GM12872 (cell line): ENCODE measurements at regions not wholly inside any gene's neighbourhood (a gene's known extent, or its start where the extent isn't known, plus 50 kb on each side); places are given as distances from the start of the nearest gene placed in this dataset.

Experiments
- TF ChIP-seq, protein P1 (sequence below): IDR thresholded peaks from 3 replicates; pipeline ENCODE4 v1.5.1; 2011; ENCODE audit warnings: low read depth, mild to moderate bottlenecking, low read length, moderate library complexity; ENCODE audit not compliant: insufficient read depth

DNA sequence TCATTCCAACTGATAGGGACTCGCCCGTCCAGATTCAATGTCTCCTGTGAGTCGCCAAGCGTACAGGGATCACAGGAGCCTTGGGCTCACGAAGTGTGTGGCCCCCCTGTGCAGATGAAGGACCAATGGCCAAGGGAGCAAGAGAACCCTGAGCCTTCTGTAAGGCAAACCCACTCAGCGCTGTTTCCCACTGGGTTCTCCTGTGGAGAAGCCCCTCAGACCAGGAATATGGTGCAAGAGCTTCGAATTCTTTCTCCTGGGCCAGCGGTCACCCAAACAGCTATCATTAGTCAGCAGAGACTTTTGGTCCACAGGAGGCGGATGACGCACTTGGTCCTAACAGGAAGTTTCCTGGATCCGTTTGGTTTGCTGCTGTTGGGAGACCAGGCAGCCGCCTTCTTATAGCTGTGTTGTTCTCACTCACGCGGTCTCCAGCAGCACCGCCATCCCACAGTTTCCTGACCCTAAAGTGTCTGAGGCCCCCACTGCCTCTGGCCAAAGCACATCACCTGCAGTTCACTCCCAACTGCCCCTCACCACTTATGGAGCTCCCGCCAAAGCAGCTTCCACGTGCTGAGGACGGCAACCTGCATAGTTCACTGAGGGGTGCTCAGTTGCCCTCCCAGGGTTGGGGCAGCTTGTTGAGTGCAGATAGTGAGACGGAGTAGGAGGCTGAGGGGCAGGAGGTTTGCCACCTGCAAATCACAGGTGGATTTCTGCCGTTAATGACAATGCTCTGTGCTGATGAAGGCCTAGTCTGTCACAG lies 268.6 kb downstream of the ERMARD start:
- TF ChIP-seq, protein P1, sequence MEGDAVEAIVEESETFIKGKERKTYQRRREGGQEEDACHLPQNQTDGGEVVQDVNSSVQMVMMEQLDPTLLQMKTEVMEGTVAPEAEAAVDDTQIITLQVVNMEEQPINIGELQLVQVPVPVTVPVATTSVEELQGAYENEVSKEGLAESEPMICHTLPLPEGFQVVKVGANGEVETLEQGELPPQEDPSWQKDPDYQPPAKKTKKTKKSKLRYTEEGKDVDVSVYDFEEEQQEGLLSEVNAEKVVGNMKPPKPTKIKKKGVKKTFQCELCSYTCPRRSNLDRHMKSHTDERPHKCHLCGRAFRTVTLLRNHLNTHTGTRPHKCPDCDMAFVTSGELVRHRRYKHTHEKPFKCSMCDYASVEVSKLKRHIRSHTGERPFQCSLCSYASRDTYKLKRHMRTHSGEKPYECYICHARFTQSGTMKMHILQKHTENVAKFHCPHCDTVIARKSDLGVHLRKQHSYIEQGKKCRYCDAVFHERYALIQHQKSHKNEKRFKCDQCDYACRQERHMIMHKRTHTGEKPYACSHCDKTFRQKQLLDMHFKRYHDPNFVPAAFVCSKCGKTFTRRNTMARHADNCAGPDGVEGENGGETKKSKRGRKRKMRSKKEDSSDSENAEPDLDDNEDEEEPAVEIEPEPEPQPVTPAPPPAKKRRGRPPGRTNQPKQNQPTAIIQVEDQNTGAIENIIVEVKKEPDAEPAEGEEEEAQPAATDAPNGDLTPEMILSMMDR, result no peak

DNA sequence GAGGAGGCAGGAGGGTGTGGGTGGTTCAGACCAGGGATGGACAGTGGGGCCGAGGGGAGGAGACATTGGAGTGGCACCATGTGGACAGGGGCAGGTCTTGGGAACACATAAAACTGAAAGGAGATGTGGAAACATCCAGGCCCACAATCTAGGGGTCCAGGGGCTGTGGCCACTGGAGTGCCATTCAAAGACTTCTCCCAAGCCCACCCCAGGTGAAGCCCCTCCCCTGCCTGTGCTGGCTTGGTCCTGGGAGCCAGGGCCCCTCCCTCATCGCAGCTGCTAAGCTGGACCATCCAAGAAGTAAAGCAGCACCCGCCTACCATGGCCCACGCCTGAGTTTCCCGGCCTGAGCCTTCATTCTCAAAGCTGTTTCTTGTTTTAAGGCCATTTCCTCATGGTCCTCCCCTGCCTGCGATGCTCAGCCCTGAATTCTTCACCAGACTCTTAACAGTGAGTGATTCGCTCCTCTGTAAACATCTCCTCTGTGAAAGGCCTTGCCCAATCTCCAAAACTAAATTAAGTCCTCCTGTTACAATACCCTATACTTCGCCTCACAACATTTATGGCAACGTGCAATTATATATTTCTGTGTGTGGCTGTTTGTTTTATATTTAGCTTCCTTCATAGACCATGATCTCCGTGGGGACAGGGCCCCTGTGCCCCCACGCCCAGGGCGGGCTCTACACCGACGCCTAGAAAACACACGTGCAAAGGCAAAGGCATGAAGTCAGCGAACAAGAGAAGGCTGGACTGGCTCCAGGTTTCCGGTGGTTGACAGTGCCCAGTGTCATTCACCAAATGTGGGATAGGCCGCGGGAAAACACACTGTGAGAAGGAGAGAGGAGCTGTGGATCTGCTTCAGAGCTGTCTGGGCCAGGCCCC lies 267.8 kb downstream of the ERMARD start:
- TF ChIP-seq, protein P1, result no peak

DNA sequence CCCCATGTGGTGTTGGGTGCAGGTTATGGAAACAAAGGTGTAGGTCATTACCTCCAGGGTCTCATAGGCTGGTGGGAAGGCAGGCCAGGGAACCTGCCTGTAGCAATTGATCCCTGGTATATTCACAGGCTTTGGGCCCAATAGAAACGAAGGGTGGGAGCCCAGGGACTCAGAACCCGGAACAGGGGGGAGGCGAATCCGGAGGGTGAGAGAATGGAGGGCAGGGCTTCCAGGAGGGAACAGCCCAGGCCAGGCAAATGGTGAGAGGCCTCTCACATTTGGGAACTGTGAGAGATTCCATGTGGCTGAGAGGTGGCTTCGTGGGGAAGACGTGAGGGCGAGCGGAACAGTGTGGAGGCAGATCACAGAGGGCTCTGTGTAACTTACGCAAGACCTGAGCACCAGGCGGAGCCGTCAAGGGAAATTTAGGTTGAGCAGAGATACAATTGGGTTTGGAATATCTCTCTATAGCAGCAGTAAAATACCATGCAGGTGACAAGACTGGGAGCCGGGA lies 267.1 kb downstream of the ERMARD start:
- TF ChIP-seq, protein P1, result no peak

DNA sequence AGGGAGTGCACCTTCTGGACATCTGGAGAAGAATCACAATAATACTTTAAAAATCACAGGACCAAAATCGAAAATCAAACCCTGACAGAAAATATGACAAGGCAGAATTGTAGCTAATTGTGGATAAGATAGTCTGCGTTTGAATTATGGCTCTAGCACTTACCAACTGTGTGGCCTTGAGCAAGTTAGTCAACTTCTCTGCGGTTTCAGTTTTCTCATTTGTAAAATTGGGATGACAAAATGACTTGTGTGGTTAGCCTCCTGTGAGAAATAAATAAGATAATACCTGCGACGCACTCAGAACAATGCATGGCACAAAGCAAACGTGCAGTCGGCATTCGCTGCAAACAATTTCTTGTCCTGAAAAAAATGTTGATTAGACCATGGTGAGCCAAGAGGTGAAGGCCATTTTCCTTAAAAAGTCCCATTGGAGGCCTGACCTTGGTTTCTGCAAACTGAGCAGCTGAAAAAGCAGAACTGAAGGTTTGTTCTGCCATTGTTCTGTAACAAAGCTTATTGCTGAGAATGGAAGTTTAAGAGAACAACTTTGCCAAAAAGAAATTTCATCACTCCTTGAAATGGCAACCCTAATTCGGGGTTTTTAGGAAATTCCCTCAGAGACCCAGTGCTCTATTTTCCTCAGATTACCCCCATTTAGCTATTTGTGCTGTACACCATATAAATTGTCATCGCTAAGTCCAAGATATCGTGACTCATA lies 266.3 kb downstream of the ERMARD start:
- TF ChIP-seq, protein P1, result no peak

DNA sequence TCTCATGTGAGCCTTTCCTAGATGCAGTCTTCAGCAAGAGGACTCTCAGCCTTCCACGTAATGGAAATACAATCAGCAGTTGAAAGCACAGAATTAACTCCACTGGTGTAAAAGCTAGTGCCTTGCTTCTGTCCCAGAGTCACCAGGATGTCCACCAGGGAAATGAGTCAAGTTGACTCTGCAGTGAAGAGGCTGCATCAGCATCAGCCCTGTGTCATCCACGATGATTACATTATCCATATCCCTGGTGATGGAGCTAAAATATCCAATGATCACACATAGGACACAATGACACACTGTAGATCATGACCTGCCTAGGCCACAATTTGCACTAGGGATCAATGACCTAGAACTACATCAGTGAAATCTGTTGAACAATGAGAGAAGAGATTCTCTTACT lies 262.4 kb downstream of the ERMARD start:
- TF ChIP-seq, protein P1, result no peak

DNA sequence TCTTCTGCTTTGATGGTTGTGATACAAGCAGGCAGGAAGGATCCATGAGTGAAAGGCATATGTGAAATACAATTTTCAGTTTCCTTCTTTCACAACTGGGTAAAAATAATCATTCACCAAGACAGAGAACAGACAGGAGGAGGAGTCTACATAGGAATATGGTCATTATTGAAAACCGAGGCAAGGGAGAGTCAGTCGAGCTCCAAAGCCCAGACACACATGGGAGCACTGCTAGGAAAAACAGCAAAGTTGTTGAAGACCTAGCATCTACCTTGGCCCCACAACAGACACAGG lies 260.6 kb downstream of the ERMARD start:
- TF ChIP-seq, protein P1, result no peak
